VCaP (cell line): ENCODE measurements at regions not wholly inside any gene's neighbourhood (a gene's known extent, or its start where the extent isn't known, plus 50 kb on each side); places are given as distances from the start of the nearest gene placed in this dataset.

Experiments
- H3K27ac ChIP-seq: fragments of 450-650 bp; 2 replicates; pipeline ENCODE4 v1.5.1; 2017
- CTCF ChIP-seq: fragments of 450-650 bp; conservative IDR thresholded peaks from 2 replicates; pipeline ENCODE4 v1.5.1; 2017; ENCODE audit warnings: mild to moderate bottlenecking, moderate library complexity

DNA sequence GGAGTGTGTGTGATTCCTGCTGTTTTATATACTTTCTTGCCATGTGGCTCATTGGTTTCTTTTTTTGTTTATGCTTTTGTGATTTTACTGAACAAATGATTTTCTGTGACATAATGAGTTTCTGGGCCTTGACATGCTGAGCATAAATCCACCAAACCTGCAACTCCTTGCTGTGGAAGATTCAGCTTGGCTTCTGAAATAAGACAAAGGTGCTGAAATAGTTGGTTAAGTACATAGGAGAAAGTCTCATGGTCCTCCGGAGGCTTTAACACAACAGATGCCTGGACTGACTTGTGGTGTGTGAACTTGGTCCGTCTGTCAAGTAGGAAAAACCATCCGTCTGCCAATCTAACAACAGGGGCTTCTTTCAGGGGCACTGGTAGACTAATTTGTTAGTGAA, 315.3 kb upstream of the CXCR4 start:
- no peak for TF ChIP-seq CTCF
- no peak overlapping the region for H3K27ac ChIP-seq

DNA sequence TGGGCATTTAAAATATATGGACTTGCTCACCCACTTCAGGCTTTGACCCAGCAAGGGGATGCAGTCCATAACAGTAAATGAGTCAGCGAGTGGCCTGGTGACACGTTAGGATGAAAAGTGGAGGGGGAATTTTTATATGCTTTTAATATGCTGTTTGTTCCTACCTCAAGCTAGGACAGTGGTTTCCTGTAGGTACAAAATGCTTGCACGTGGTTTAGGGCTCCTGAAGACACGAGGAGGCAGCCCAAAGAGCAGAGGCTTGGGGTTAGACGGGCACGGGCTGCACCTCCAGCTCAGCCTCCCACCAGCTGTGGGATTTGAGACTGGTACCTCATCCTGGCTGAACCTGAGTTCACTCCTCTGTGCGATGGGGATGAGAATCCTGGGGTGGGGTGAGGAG, 306.2 kb upstream of the CXCR4 start:
- no peak overlapping the region for H3K27ac ChIP-seq
- TF ChIP-seq CTCF, result no peak

DNA sequence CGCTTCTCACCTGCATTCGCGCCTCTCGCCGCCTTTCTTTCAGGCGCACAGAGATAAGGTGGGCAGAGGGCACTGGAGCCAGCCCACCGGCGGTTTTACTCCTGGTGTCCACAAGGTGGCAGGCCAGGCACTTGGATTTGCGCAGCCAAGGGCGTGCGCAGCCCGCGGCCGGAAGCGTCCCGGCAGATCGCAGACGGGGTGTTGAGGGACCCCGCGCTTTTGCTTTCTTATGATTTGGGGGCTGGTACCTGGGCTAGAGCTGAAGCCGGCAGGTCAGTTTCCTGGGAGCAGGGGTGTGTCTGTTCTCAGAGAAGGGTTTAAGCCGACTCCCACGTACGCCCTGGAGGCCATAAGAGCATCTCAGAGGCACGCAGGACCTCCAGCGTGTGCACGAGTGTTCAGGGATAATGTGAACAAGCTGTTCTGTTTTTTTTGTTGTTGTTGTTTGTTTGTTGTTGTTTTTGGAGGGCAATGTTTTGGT, 305.6 kb upstream of the CXCR4 start:
- no peak overlapping the region for H3K27ac ChIP-seq
- TF ChIP-seq CTCF, result peak; percentile 89

- TF ChIP-seq CTCF, result no peak
Observed at GRCh38 chr2:136422512-136422911, 304.6 kb upstream of the CXCR4 start.

DNA sequence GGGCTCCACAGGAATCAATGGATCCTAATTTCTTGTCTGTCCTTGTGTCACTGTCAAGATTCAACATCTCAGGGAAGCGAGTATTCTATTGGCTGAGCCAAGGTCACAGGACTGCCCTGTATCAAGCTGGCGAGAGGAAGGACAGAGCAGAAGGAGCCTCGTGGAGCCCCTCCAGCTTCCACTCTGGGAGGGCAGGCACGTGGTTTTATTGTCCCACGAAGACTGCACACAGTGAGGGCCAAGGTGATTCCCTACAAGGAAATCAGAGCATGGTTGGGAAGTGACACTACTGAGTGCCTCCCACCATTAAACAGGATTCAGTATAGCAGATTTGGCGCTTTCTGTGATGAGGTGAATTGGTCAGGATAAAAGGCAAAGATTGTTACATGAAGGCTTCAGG, 302.4 kb upstream of the CXCR4 start:
- no peak for TF ChIP-seq CTCF
- H3K27ac ChIP-seq, result no peak overlapping the region

More at GRCh38 chr2:136422512-136422911, 304.6 kb upstream of the CXCR4 start:
- H3K27ac ChIP-seq, result no peak overlapping the region

DNA sequence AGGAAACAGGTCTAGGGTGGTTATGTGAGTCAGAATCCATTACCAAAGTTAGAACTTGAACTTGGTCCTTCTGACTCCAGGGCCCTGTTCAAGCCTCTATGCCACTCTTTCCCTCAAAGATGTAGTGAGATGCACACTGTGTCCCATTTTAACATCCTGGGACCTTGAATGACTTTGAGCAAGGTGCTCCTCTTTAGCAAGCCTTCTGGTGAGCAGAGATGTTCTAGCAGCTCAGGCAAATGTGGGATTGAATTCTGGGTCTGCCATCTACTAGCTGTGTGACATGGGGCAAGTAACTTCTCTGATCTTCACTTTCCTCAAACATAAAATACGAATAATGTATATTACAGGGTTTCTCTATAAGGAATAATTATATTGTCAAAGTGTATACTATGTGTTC, 294.0 kb upstream of the CXCR4 start:
- no peak for TF ChIP-seq CTCF
- no peak overlapping the region for H3K27ac ChIP-seq

GRCh38 chr2:136410673-136411072, 292.7 kb upstream of the CXCR4 start:
- no peak overlapping the region for H3K27ac ChIP-seq
- TF ChIP-seq CTCF, result no peak

GRCh38 chr2:136408795-136409194, 290.8 kb upstream of the CXCR4 start:
- TF ChIP-seq CTCF, result no peak
- H3K27ac ChIP-seq, result no peak overlapping the region
